ENCODE measurements at regions not wholly inside any gene's neighbourhood (a gene's known extent, or its start where the extent isn't known, plus 50 kb on each side); places are given as distances from the start of the nearest gene placed in this dataset.
"Not testable (repeated sequence)": the region's sequence is repeated elsewhere in the genome, so short reads cannot be mapped to it uniquely, and the experiment has no call there.

- DNase-seq (ENCODE audit: low read depth): no peak
Measured at GRCh38 chr9:135277219-135278201, 190.0 kb downstream of the OLFM1 start.

- no peak for DNase-seq (ENCODE audit: low read depth)
Measured at GRCh38 chr9:135278586-135278985, 191.1 kb downstream of the OLFM1 start.

- DNase-seq (ENCODE audit: low read depth): no peak
Measured at GRCh38 chr9:135279385-135279784, 191.9 kb downstream of the OLFM1 start.

- no peak for DNase-seq (ENCODE audit: low read depth)
Measured at GRCh38 chr9:135279834-135280393, 192.4 kb downstream of the OLFM1 start.

GRCh38 chr9:135280666-135281065 is 193.2 kb downstream of the OLFM1 start:
- DNase-seq (ENCODE audit: low read depth): no peak

GRCh38 chr9:135281151-135281550 is 193.7 kb downstream of the OLFM1 start:
- no peak for DNase-seq (ENCODE audit: low read depth)

- no peak for DNase-seq (ENCODE audit: low read depth)
Measured at GRCh38 chr9:135281791-135282737, 194.6 kb downstream of the OLFM1 start.

- no peak for DNase-seq (ENCODE audit: low read depth)
Measured at GRCh38 chr9:135282808-135283207, 195.3 kb downstream of the OLFM1 start.

- DNase-seq (ENCODE audit: low read depth): no peak
Measured at GRCh38 chr9:135283671-135284070, 195.9 kb upstream of the PPP1R26 start.

GRCh38 chr9:135284386-135285134 is 195.0 kb upstream of the PPP1R26 start:
- DNase-seq (ENCODE audit: low read depth): no peak

- DNase-seq (ENCODE audit: low read depth): not testable (repeated sequence)
Measured at GRCh38 chr9:135286187-135286925, 193.2 kb upstream of the PPP1R26 start.

GRCh38 chr9:135286961-135287360 is 192.6 kb upstream of the PPP1R26 start:
- DNase-seq (ENCODE audit: low read depth): no peak

- DNase-seq (ENCODE audit: low read depth): no peak
Measured at GRCh38 chr9:135287627-135288026, 192.0 kb upstream of the PPP1R26 start.

- DNase-seq (ENCODE audit: low read depth): no peak
Measured at GRCh38 chr9:135288054-135288453, 191.5 kb upstream of the PPP1R26 start.

GRCh38 chr9:135289081-135289491 is 190.5 kb upstream of the PPP1R26 start:
- no peak for DNase-seq (ENCODE audit: low read depth)

- no peak for DNase-seq (ENCODE audit: low read depth)
Measured at GRCh38 chr9:135290086-135290485, 189.5 kb upstream of the PPP1R26 start.

GRCh38 chr9:135290566-135290965 is 189.0 kb upstream of the PPP1R26 start:
- DNase-seq (ENCODE audit: low read depth): no peak

GRCh38 chr9:135291165-135291564 is 188.4 kb upstream of the PPP1R26 start:
- no peak for DNase-seq (ENCODE audit: low read depth)

- DNase-seq (ENCODE audit: low read depth): no peak
Measured at GRCh38 chr9:135294836-135295235, 184.7 kb upstream of the PPP1R26 start.

GRCh38 chr9:135295551-135296300 is 183.9 kb upstream of the PPP1R26 start:
- no peak for DNase-seq (ENCODE audit: low read depth)
